Fibroblast of lung (primary cell): ENCODE measurements at regions not wholly inside any gene's neighbourhood (a gene's known extent, or its start where the extent isn't known, plus 50 kb on each side); places are given as distances from the start of the nearest gene placed in this dataset.

ENCODE experiments used
- DNase-seq, 2 donors: peaks; one replicate each; pipeline versions ENCODE4 v3.0.0 to v3.0.0-alpha.2; 2010; ENCODE audit warnings: low read depth in 2 of 2
- H2AFZ ChIP-seq: 2 replicates; pipeline ENCODE4 v1.5.1; 2012; ENCODE audit warnings: low read length, control low read depth, inconsistent platforms
- H3K27ac ChIP-seq: 2 replicates; pipeline ENCODE4 v1.5.1; 2011; ENCODE audit warnings: low read length, control low read depth; ENCODE audit not compliant: insufficient read depth
- H3K27me3 ChIP-seq: 2 replicates; pipeline ENCODE4 v1.5.1; 2011; ENCODE audit warnings: mild to moderate bottlenecking, low read length; ENCODE audit not compliant: control insufficient read depth, insufficient read depth
- H3K36me3 ChIP-seq: 2 replicates; pipeline ENCODE4 v1.5.1; 2011; ENCODE audit warnings: low read length; ENCODE audit not compliant: control insufficient read depth, insufficient read depth
- H3K4me1 ChIP-seq: 2 replicates; pipeline ENCODE4 v1.5.1; 2011; ENCODE audit warnings: low read length; ENCODE audit not compliant: control insufficient read depth, insufficient read depth; ENCODE audit errors: extremely low read depth
- H3K4me2 ChIP-seq: 2 replicates; pipeline ENCODE4 v1.5.1; 2011; ENCODE audit warnings: low read length, control low read depth; ENCODE audit not compliant: insufficient read depth; ENCODE audit errors: extremely low read depth
- H3K4me3 ChIP-seq, 4 experiments: fragments of 200-600 bp in 1 of 4; sonication (generic) in 1 of 4; replicated peaks in 1 of 4; 2 replicates each; pipeline ENCODE4 v1.5.1; 2011 to 2016; ENCODE audit warnings: low read length in 4 of 4, low read depth in 3 of 4, mild to moderate bottlenecking in 3 of 4, control low read depth in 2 of 4, inconsistent platforms in 1 of 4, mixed read lengths in 1 of 4; ENCODE audit not compliant: insufficient read depth in 1 of 4; ENCODE audit errors: control extremely low read depth in 1 of 4
- H3K79me2 ChIP-seq: 2 replicates; pipeline ENCODE4 v1.5.1; 2012; ENCODE audit warnings: mild to moderate bottlenecking, low read length, inconsistent platforms; ENCODE audit not compliant: control insufficient read depth, insufficient read depth
- H3K9ac ChIP-seq: 2 replicates; pipeline ENCODE4 v1.5.1; 2011; ENCODE audit warnings: mild to moderate bottlenecking, low read length, control low read depth; ENCODE audit not compliant: insufficient read depth
- H3K9me3 ChIP-seq: 2 replicates; pipeline ENCODE4 v1.5.1; 2012; ENCODE audit warnings: low read depth, low read length; ENCODE audit not compliant: control insufficient read depth, insufficient read depth
- H4K20me1 ChIP-seq: 2 replicates; pipeline ENCODE4 v1.5.1; 2011; ENCODE audit warnings: low read length; ENCODE audit not compliant: control insufficient read depth, insufficient read depth; ENCODE audit errors: extremely low read depth
- CTCF ChIP-seq, 2 donors: IDR thresholded peaks in 1 of 2; conservative IDR thresholded peaks in 1 of 2; 1 replicate in 1 of 2; 2 replicates in 1 of 2; pipeline ENCODE4 v1.5.1; 2011 to 2012; ENCODE audit warnings: low read length in 2 of 2, control low read depth in 1 of 2, inconsistent platforms in 1 of 2, low read depth in 1 of 2, mild to moderate bottlenecking in 1 of 2
- EZH2 ChIP-seq: IDR thresholded peaks from 2 replicates; pipeline ENCODE4 v1.5.1; 2012; ENCODE audit warnings: low read length, control low read depth, mild to moderate bottlenecking; ENCODE audit errors: missing control alignments

- TF ChIP-seq CTCF (conservative IDR thresholded peaks at IDR 0.05 in 1 of 2, IDR thresholded peaks at IDR 0.05 in 1 of 2; ENCODE audit: low read depth in 1 of 2, low read length in 2 of 2) (no peak), EZH2 (no peak)
- no peaks in the 10 kb centered on the region for H3K9me3 ChIP-seq
- no peaks in the 10 kb centered on the region for H3K4me1 ChIP-seq
- no peak for DNase-seq
- no peak overlapping the region for H3K27ac ChIP-seq
- no peaks in the 10 kb centered on the region for H3K79me2 ChIP-seq
- H3K4me2 ChIP-seq: no peak overlapping the region
- H2AFZ ChIP-seq: no peak overlapping the region
- H3K9ac ChIP-seq: no peak overlapping the region
- no peaks in the 10 kb centered on the region for H3K36me3 ChIP-seq
- no peaks in the 10 kb centered on the region for H3K27me3 ChIP-seq
- no peak overlapping the region for H3K4me3 ChIP-seq
- H4K20me1 ChIP-seq: no peaks in the 10 kb centered on the region
Observed at GRCh38 chr3:24956613-24957012, 462.0 kb upstream of the THRB start.

GRCh38 chr3:24958271-24958670, 463.6 kb upstream of the THRB start:
- no peaks in the 10 kb centered on the region for H3K27me3 ChIP-seq
- DNase-seq: no peak
- H3K36me3 ChIP-seq: no peaks in the 10 kb centered on the region
- H3K79me2 ChIP-seq: no peaks in the 10 kb centered on the region
- H3K27ac ChIP-seq: no peak overlapping the region
- H3K9ac ChIP-seq: no peak overlapping the region
- no peaks in the 10 kb centered on the region for H3K4me1 ChIP-seq
- no peak overlapping the region for H3K4me3 ChIP-seq
- H3K9me3 ChIP-seq: no peaks in the 10 kb centered on the region
- TF ChIP-seq EZH2 (no peak), CTCF (conservative IDR thresholded peaks at IDR 0.05 in 1 of 2, IDR thresholded peaks at IDR 0.05 in 1 of 2; ENCODE audit: low read depth in 1 of 2, low read length in 2 of 2) (no peak)
- H4K20me1 ChIP-seq: no peaks in the 10 kb centered on the region
- no peak overlapping the region for H2AFZ ChIP-seq
- H3K4me2 ChIP-seq: no peak overlapping the region

- Histone ChIP-seq H3K36me3 (no peaks in the 10 kb centered on the region), H3K4me2 (no peak overlapping the region), H3K4me3 (no peak overlapping the region), H3K27ac (no peak overlapping the region), H3K79me2 (no peaks in the 10 kb centered on the region), H3K4me1 (no peaks in the 10 kb centered on the region), H4K20me1 (no peaks in the 10 kb centered on the region), H3K27me3 (no peaks in the 10 kb centered on the region), H3K9me3 (no peaks in the 10 kb centered on the region), H2AFZ (no peak overlapping the region), H3K9ac (no peak overlapping the region)
- TF ChIP-seq CTCF (conservative IDR thresholded peaks at IDR 0.05 in 1 of 2, IDR thresholded peaks at IDR 0.05 in 1 of 2; ENCODE audit: low read depth in 1 of 2, low read length in 2 of 2) (no peak), EZH2 (no peak)
- DNase-seq: no peak
Observed at GRCh38 chr3:24958910-24959447, 464.3 kb upstream of the THRB start.
